Lower lobe of right lung (tissue), 2 donors: ENCODE measurements at regions not wholly inside any gene's neighbourhood (a gene's known extent, or its start where the extent isn't known, plus 50 kb on each side); places are given as distances from the start of the nearest gene placed in this dataset.

Source experiments
- ATAC-seq, 2 donors: fragments of 200-7000 bp; cut with Tn5 transposase; one replicate each; pipeline ENCODE4 v1.9.1; 2020 to 2022; ENCODE audit warnings: mild to moderate bottlenecking in 2 of 2, moderate library complexity in 2 of 2
- DNase-seq: peaks from one replicate; pipeline ENCODE4 v3.0.0-alpha.2; 2020
- H3K27ac ChIP-seq: fragments of 200-600 bp; one replicate; pipeline ENCODE4 v1.8.0; 2022
- H3K27me3 ChIP-seq: fragments of 200-600 bp; one replicate; pipeline ENCODE4 v1.8.0; 2022; ENCODE audit warnings: low read depth
- H3K36me3 ChIP-seq: fragments of 200-600 bp; one replicate; pipeline ENCODE4 v1.8.0; 2022; ENCODE audit warnings: mild to moderate bottlenecking
- H3K4me1 ChIP-seq: fragments of 200-600 bp; one replicate; pipeline ENCODE4 v1.8.0; 2022
- H3K4me3 ChIP-seq: fragments of 200-600 bp; one replicate; pipeline ENCODE4 v1.8.0; 2022; ENCODE audit warnings: mild to moderate bottlenecking
- H3K9me3 ChIP-seq: fragments of 200-600 bp; one replicate; pipeline ENCODE4 v1.8.0; 2022
- CTCF ChIP-seq: fragments of 200-600 bp; IDR thresholded peaks from one replicate; pipeline ENCODE4 v1.8.0; 2022; ENCODE audit warnings: antibody characterized with exemption, mild to moderate bottlenecking
- intact Hi-C: fragments of 100-400 bp; cut with DNase I; formaldehyde crosslinking; loops from one replicate; pipeline ENCODE4 v1.11.0; 2022
- donor health status: DM: no; HTN: yes; CAD: no; lungs with severe emphysema.

GRCh38 chr2:145543155-145543554 is 1023.2 kb upstream of the ZEB2 start:
- H3K27ac ChIP-seq = no peak overlapping the region
- H3K4me3 ChIP-seq = no peak overlapping the region
- ATAC-seq (no peak), DNase-seq (no peak)
- no peaks in the 10 kb centered on the region for H3K36me3 ChIP-seq
- no peaks in the 10 kb centered on the region for H3K27me3 ChIP-seq
- H3K4me1 ChIP-seq = no peaks in the 10 kb centered on the region
- no peak for TF ChIP-seq CTCF
- H3K9me3 ChIP-seq = no peaks in the 10 kb centered on the region
- intact Hi-C loops = no loop called here

GRCh38 chr2:145541028-145541427 is 1021.1 kb upstream of the ZEB2 start:
- Histone ChIP-seq H3K4me3 (no peak overlapping the region), H3K27me3 (no peaks in the 10 kb centered on the region), H3K27ac (no peak overlapping the region), H3K4me1 (no peaks in the 10 kb centered on the region), H3K36me3 (no peaks in the 10 kb centered on the region), H3K9me3 (no peaks in the 10 kb centered on the region)
- intact Hi-C loops = no loop called here
- ATAC-seq = no peak
- DNase-seq = no peak
- TF ChIP-seq CTCF = no peak

DNA sequence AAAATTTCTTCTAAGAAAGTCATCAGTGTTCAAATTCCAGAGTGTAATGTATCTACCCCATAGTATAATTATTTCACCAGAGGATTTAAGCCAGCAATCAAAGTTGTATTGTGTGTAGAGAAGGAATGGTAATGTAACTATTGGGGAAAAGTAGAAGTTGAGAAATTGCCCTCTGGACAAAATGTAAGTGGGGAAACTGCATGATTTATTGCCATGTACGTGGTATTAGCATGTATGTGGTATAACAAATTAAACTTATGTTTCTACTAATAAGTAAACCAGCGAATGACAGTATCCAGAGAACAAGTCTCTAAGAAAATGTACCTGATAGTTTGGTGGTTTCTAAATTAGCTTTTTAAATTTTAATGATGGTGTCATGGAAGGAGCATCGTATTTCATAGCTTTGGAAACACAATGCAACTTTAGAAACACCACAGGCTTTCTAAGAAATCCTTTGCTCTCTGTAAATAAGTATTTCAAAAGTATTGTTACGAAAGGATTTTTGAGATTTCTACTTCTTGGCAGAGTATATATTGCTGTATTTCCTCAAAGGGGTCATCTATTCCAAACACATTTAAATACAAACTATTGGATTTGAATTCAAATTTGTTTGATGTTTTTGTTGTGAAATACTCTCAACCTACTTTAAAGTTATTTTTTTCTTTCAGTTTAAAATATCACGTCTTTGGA is 1018.9 kb upstream of the ZEB2 start:
- Histone ChIP-seq H3K9me3 (no peaks in the 10 kb centered on the region), H3K27me3 (no peaks in the 10 kb centered on the region), H3K4me1 (no peaks in the 10 kb centered on the region), H3K36me3 (no peaks in the 10 kb centered on the region), H3K27ac (no peak overlapping the region), H3K4me3 (no peak overlapping the region)
- TF ChIP-seq CTCF = no peak
- DNase-seq (no peak), ATAC-seq (no peak)
- intact Hi-C loops = no loop called here

- Histone ChIP-seq H3K36me3 (no peaks in the 10 kb centered on the region), H3K27me3 (no peaks in the 10 kb centered on the region), H3K4me3 (no peak overlapping the region), H3K9me3 (no peaks in the 10 kb centered on the region), H3K4me1 (no peaks in the 10 kb centered on the region), H3K27ac (no peak overlapping the region)
- TF ChIP-seq CTCF = no peak
- DNase-seq = no peak
- intact Hi-C loops = no loop called here
- ATAC-seq = no peak
Measured at GRCh38 chr2:145530653-145531052, 1010.7 kb upstream of the ZEB2 start.

DNA sequence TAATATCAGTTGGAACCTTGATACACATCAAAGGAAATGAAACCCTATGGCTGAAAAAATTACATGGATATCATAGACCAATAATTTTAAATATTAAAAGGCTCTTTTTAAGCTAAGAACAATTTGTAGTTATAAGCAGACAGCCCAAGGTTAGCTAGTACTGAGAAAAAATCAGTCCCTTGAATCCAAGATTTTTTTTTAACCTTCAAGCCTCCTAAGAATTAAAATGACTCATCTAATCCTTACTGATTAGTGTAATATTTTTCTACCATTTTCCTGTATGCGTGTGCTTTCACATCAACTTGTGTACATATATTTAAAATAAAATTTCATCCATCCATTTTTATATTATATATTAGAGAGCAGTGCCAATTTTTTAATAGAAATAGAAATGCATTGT is 1004.9 kb upstream of the ZEB2 start:
- ATAC-seq (no peak), DNase-seq (no peak)
- H3K27ac ChIP-seq = no peak overlapping the region
- H3K9me3 ChIP-seq = no peaks in the 10 kb centered on the region
- no peaks in the 10 kb centered on the region for H3K4me1 ChIP-seq
- no peak overlapping the region for H3K4me3 ChIP-seq
- no peaks in the 10 kb centered on the region for H3K27me3 ChIP-seq
- H3K36me3 ChIP-seq = no peaks in the 10 kb centered on the region
- no peak for TF ChIP-seq CTCF
- intact Hi-C loops = no loop called here
